H1 (cell line): ENCODE measurements at regions not wholly inside any gene's neighbourhood (a gene's known extent, or its start where the extent isn't known, plus 50 kb on each side); places are given as distances from the start of the nearest gene placed in this dataset.

Experiments
- CEBPB ChIP-seq: IDR thresholded peaks from 2 replicates; pipeline ENCODE4 v1.6.1; 2012; ENCODE audit warnings: low read depth, low read length
- CHD1 ChIP-seq: IDR thresholded peaks from 2 replicates; pipeline ENCODE4 v1.6.1; 2012; ENCODE audit warnings: low read depth, low read length, improper control_type of control experiment
- CREB1 ChIP-seq: IDR thresholded peaks from 2 replicates; pipeline ENCODE4 v1.6.1; 2012; ENCODE audit warnings: inconsistent platforms
- EGR1 ChIP-seq: IDR thresholded peaks from 2 replicates; pipeline ENCODE4 v1.6.1; 2011; ENCODE audit warnings: low read depth, low read length, borderline replicate concordance
- EP300 ChIP-seq, 2 experiments: IDR thresholded peaks; 1 replicate in 1 of 2; 2 replicates in 1 of 2; pipeline ENCODE4 v1.6.1; 2011 to 2012; ENCODE audit warnings: low read depth in 2 of 2, low read length in 2 of 2, mild to moderate bottlenecking in 2 of 2, borderline replicate concordance in 1 of 2, inconsistent platforms in 1 of 2, moderate library complexity in 1 of 2
- MAFK ChIP-seq: IDR thresholded peaks from 2 replicates; pipeline ENCODE4 v1.6.1; 2012; ENCODE audit warnings: low read depth, mild to moderate bottlenecking, improper control_type of control experiment, low read length
- POLR2A ChIP-seq, 2 experiments: IDR thresholded peaks; 1 replicate in 1 of 2; 2 replicates in 1 of 2; pipeline ENCODE4 v1.6.1; 2011; ENCODE audit warnings: low read depth in 2 of 2, low read length in 2 of 2, mild to moderate bottlenecking in 2 of 2; ENCODE audit errors: control extremely low read depth in 1 of 2
- TCF12 ChIP-seq: IDR thresholded peaks from 2 replicates; pipeline ENCODE4 v1.6.1; 2011; ENCODE audit warnings: low read depth, mild to moderate bottlenecking, low read length
- USF2 ChIP-seq: IDR thresholded peaks from 2 replicates; pipeline ENCODE4 v1.6.1; 2011; ENCODE audit warnings: low read length, improper control_type of control experiment
- ZNF274 ChIP-seq: IDR thresholded peaks from 2 replicates; pipeline ENCODE4 v1.7.0; 2012; ENCODE audit warnings: low read length, borderline replicate concordance; ENCODE audit errors: extremely low read depth
- TF ChIP-seq, protein P1 (sequence below), 3 experiments: IDR thresholded peaks; 1 replicate in 2 of 3; 2 replicates in 1 of 3; pipeline versions ENCODE4 v1.5.1 to v1.6.1; 2011; ENCODE audit warnings: low read length in 3 of 3, mild to moderate bottlenecking in 3 of 3, inconsistent platforms in 2 of 3, low read depth in 1 of 3, moderate library complexity in 1 of 3; ENCODE audit not compliant: insufficient read depth in 1 of 3; ENCODE audit errors: control extremely low read depth in 1 of 3

- TF ChIP-seq POLR2A (IDR thresholded peaks at IDR 0.05; ENCODE audit: control extremely low read depth in 1 of 2, low read depth in 2 of 2, low read length in 2 of 2) (no peak), USF2 (no peak), CREB1 (no peak), EP300 (IDR thresholded peaks at IDR 0.05; ENCODE audit: borderline replicate concordance in 1 of 2, low read depth in 2 of 2, low read length in 2 of 2) (no peak), TCF12 (no peak), EGR1 (no peak), MAFK (no peak), ZNF274 (no peak), CHD1 (no peak), CEBPB (no peak)
- TF ChIP-seq, protein P1, sequence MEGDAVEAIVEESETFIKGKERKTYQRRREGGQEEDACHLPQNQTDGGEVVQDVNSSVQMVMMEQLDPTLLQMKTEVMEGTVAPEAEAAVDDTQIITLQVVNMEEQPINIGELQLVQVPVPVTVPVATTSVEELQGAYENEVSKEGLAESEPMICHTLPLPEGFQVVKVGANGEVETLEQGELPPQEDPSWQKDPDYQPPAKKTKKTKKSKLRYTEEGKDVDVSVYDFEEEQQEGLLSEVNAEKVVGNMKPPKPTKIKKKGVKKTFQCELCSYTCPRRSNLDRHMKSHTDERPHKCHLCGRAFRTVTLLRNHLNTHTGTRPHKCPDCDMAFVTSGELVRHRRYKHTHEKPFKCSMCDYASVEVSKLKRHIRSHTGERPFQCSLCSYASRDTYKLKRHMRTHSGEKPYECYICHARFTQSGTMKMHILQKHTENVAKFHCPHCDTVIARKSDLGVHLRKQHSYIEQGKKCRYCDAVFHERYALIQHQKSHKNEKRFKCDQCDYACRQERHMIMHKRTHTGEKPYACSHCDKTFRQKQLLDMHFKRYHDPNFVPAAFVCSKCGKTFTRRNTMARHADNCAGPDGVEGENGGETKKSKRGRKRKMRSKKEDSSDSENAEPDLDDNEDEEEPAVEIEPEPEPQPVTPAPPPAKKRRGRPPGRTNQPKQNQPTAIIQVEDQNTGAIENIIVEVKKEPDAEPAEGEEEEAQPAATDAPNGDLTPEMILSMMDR (IDR thresholded peaks at IDR 0.05; ENCODE audit: control extremely low read depth in 1 of 3, insufficient read depth in 1 of 3, low read depth in 1 of 3, low read length in 3 of 3) = no peak
Measured at GRCh38 chr3:110528305-110529121, 543.1 kb upstream of the NECTIN3 start.
